ENCODE measurements at regions not wholly inside any gene's neighbourhood (a gene's known extent, or its start where the extent isn't known, plus 50 kb on each side); places are given as distances from the start of the nearest gene placed in this dataset.

DNA sequence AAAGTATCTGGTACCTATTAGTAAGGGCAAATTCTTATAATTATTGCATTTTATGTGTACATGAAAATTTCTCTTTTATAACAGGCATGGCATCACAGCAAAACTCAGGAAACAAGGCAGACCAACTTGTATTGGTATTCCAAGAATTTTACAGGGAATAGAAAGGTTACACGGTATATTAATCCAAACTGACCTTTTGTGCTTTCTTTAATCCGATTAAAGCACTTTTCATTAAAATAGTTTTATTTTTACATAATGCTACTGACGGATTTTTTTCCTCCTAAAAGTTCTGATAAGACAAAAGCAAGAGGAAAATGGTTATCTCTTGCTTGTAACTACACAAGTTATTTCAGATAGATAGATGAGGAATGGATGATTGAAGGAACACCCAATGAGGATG lies 137.0 kb upstream of the SLCO3A1 start:
- TF ChIP-seq, protein P1, sequence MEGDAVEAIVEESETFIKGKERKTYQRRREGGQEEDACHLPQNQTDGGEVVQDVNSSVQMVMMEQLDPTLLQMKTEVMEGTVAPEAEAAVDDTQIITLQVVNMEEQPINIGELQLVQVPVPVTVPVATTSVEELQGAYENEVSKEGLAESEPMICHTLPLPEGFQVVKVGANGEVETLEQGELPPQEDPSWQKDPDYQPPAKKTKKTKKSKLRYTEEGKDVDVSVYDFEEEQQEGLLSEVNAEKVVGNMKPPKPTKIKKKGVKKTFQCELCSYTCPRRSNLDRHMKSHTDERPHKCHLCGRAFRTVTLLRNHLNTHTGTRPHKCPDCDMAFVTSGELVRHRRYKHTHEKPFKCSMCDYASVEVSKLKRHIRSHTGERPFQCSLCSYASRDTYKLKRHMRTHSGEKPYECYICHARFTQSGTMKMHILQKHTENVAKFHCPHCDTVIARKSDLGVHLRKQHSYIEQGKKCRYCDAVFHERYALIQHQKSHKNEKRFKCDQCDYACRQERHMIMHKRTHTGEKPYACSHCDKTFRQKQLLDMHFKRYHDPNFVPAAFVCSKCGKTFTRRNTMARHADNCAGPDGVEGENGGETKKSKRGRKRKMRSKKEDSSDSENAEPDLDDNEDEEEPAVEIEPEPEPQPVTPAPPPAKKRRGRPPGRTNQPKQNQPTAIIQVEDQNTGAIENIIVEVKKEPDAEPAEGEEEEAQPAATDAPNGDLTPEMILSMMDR (IDR thresholded peaks at IDR 0.05; ENCODE audit: control extremely low read depth, extremely low read depth, low read depth, missing control alignments): no peak
- CTCF ChIA-PET: interaction anchor here (1.1 kb wide), 1 partner anchor 9 kb away, joined by 3 read pairs; no protein-coding TSS in a partner anchor
- POLR2A ChIA-PET: no interaction called here
- no peak for DNase-seq (ENCODE audit: extremely low spot score)

DNA sequence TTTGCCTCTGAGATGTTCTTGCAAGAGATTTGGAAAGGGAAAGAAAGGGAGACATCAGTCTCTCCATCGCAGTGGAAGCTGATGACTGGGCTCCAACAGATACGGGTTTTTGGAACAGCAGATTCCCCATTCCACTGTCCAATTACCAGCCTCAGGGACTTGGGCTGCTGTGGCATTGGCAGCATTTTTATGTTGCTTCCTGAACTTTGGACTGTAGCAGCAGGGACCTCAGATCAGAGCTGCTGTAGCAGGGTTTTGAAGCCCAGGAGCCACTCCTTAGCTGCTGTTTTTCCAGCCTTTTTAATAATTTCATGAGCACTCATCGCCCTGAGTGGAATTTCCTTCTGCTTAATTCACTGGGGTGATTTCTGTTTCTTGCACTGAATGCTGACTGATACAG lies 135.7 kb upstream of the SLCO3A1 start:
- no peak for DNase-seq (ENCODE audit: extremely low spot score)
- CTCF ChIA-PET: interaction anchor here (1.3 kb wide), 1 partner anchor 11 kb away, joined by 3 read pairs; no protein-coding TSS in a partner anchor
- TF ChIP-seq, protein P1 (IDR thresholded peaks at IDR 0.05; ENCODE audit: control extremely low read depth, extremely low read depth, low read depth, missing control alignments): no peak
- POLR2A ChIA-PET: no interaction called here

DNA sequence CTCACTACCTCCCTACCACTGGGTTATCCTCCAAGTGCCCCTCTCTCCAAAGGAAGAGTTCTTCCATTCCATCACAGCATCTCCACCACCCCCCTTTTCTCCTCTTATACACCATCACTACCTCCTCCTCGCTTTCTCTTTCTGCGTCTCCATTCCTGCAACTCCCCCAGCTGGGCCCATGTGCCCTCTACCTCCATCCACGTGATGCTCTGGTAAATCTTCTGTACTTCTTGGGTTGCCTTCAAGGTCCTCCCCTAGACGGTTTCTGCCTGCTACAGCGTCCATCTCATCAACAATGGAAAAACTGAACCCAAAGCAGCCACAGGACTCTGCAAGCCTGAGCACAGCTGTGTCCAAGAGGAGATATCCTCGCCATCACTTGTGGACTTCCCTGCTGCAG lies 129.5 kb upstream of the SLCO3A1 start:
- POLR2A ChIA-PET: no interaction called here

DNA sequence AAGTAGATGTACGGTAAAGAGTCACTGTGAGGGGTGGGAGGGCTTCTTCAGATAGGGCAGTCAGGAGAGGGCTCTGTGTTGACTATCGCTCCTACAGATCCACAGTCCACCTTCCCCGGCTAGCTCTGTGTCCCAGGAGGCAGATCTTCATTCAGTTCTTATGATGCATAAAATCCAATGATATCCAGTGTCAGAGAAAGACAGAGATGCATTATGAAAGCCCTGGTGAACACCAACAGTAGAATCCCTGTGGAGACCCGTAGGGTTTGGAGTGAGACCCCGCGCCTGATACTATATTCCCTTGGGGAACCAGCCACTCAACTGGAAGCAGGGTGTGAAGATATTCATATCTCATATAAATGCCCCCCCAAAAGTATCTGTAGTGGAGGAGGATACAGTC lies 119.8 kb upstream of the SLCO3A1 start:
- CTCF ChIA-PET: no interaction called here
- TF ChIP-seq, protein P1 (IDR thresholded peaks at IDR 0.05; ENCODE audit: control extremely low read depth, extremely low read depth, low read depth, missing control alignments): no peak
- POLR2A ChIA-PET: no interaction called here
- no peak for DNase-seq (ENCODE audit: extremely low spot score)

More for the DNA sequence above, 129.5 kb upstream of the SLCO3A1 start:
- DNase-seq (ENCODE audit: extremely low spot score): no peak
- CTCF ChIA-PET: interaction anchor here (1.4 to 1.7 kb wide), 2 partner anchors 17 to 19 kb away, joined by 3 to 8 read pairs; no protein-coding TSS in a partner anchor
- TF ChIP-seq, protein P1 (IDR thresholded peaks at IDR 0.05; ENCODE audit: control extremely low read depth, extremely low read depth, low read depth, missing control alignments): no peak

DNA sequence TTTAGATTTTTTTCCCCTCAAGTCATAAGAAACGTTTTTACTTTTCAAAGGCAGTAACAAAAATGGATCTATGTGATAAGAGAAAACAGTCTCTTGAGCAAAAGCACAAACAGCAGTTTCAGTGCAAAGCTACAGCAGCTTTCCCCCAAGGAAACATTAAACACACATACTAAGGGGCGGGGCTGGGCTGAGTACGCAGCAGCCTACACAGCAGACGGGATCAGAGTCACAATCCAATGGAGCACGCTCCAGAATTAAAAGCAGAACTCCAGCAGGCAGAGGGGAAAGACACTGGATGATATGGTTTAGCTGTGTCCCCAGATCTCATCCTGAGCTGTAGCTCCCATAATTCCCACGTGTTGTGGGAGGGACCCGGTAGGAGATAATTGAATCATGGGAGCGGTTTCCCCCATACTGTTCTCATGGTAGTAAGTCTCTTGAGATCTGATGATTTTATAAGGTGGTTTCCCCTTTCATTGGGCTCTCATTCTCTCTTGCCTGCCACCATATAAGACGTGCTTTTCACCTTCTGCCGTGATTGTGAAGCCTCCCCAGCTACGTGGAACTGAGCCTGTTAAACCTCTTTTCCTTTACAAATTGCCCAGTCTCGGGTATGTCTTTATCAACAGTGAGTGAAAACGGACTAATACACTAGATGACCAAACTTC lies 116.2 kb upstream of the SLCO3A1 start:
- TF ChIP-seq, protein P1 (IDR thresholded peaks at IDR 0.05; ENCODE audit: control extremely low read depth, extremely low read depth, low read depth, missing control alignments): no peak
- no peak for DNase-seq (ENCODE audit: extremely low spot score)
- ChIA-PET POLR2A (no interaction called here), CTCF (no interaction called here)

DNA sequence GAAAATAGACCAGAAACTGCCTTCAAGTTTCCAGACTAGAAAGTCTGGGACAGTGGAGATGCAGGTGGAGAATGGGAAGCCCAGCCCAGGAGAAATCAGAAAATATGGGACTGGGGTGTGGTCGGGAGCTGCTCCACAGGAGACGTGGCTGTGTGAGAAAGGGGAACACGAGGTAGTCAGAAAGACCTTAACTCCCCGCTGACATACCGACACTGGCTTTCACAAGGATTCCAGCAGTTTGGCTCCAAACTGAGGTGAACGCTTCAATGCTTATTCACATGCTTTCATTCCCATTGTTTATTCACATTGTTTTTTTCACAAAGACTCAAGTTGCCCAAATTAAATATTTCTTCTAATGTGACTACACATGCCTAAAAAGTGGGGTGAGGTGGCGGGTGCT lies 111.5 kb upstream of the SLCO3A1 start:
- ChIA-PET CTCF (no interaction called here), POLR2A (no interaction called here)
- no peak for DNase-seq (ENCODE audit: extremely low spot score)
- TF ChIP-seq, protein P1 (IDR thresholded peaks at IDR 0.05; ENCODE audit: control extremely low read depth, extremely low read depth, low read depth, missing control alignments): no peak

All from GM10248 (cell line).